ENCODE measurements at regions not wholly inside any gene's neighbourhood (a gene's known extent, or its start where the extent isn't known, plus 50 kb on each side); places are given as distances from the start of the nearest gene placed in this dataset.

DNA sequence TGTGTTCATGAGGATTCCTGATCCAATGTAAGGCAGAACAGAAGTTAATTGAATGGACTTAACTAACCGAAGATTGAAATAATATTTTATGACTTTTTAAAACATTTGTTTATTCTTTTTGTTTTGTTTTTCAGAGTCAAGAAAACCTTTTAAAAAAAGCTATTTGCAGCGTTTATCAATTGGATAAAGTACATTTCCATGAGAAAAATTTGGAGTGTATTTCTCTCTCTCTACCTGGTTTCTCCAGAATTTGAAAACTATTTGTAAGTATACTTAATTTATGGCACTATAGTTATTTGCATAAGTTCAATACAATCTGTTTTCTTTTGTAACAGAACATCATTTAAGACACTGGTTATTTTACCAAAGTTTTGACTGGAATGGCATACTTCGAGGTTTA lies 208.0 kb upstream of the UBL3 start:
- TF ChIP-seq, protein P1, sequence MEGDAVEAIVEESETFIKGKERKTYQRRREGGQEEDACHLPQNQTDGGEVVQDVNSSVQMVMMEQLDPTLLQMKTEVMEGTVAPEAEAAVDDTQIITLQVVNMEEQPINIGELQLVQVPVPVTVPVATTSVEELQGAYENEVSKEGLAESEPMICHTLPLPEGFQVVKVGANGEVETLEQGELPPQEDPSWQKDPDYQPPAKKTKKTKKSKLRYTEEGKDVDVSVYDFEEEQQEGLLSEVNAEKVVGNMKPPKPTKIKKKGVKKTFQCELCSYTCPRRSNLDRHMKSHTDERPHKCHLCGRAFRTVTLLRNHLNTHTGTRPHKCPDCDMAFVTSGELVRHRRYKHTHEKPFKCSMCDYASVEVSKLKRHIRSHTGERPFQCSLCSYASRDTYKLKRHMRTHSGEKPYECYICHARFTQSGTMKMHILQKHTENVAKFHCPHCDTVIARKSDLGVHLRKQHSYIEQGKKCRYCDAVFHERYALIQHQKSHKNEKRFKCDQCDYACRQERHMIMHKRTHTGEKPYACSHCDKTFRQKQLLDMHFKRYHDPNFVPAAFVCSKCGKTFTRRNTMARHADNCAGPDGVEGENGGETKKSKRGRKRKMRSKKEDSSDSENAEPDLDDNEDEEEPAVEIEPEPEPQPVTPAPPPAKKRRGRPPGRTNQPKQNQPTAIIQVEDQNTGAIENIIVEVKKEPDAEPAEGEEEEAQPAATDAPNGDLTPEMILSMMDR (IDR thresholded peaks at IDR 0.05) = no peak
- TF ChIP-seq EZH2 (IDR thresholded peaks at IDR 0.05; ENCODE audit: borderline replicate concordance, insufficient read depth, low read depth, low read length, poor library complexity, severe bottlenecking) = no peak

All from B cell (primary cell).